HL-60 (cell line): ENCODE measurements at regions not wholly inside any gene's neighbourhood (a gene's known extent, or its start where the extent isn't known, plus 50 kb on each side); places are given as distances from the start of the nearest gene placed in this dataset.

Experiments used
- DNase-seq, 2 experiments: peaks; one replicate each; pipeline ENCODE4 v3.0.0-alpha.2; 2010 to 2020; ENCODE audit warnings: low read depth in 1 of 2, low spot score in 1 of 2
- H3K27ac ChIP-seq: fragments of 250-450 bp; sonication (Bioruptor Pico); replicated peaks from 2 replicates; pipeline ENCODE4 v1.5.1; 2020; ENCODE audit warnings: mild to moderate bottlenecking, moderate library complexity
- H3K27me3 ChIP-seq: fragments of 250-450 bp; sonication (Bioruptor Pico); 2 replicates; pipeline ENCODE4 v1.5.1; 2021; ENCODE audit warnings: mild to moderate bottlenecking, moderate library complexity; ENCODE audit not compliant: insufficient read depth, poor library complexity, severe bottlenecking
- H3K4me3 ChIP-seq: replicated peaks from 2 replicates; pipeline ENCODE4 v1.5.1; 2011; ENCODE audit warnings: mild to moderate bottlenecking, control low read depth, low read length; ENCODE audit not compliant: insufficient read depth
- GABPA ChIP-seq: IDR thresholded peaks from 2 replicates; pipeline ENCODE4 v1.6.1; 2012; ENCODE audit warnings: low read depth
- POLR2AphosphoS5 ChIP-seq: IDR thresholded peaks from 2 replicates; pipeline ENCODE4 v1.6.1; 2012; ENCODE audit warnings: low read depth
- REST ChIP-seq: IDR thresholded peaks from 2 replicates; pipeline ENCODE4 v1.6.1; 2012; ENCODE audit warnings: low read depth; ENCODE audit not compliant: insufficient replicate concordance
- SPI1 ChIP-seq: IDR thresholded peaks from 2 replicates; pipeline ENCODE4 v1.6.1; 2012; ENCODE audit warnings: low read depth, mild to moderate bottlenecking, borderline replicate concordance
- TF ChIP-seq, protein P1 (sequence below): IDR thresholded peaks from one replicate; pipeline ENCODE4 v1.5.1; 2011; ENCODE audit warnings: low read length, control low read depth, inconsistent platforms; ENCODE audit not compliant: insufficient read depth

DNA sequence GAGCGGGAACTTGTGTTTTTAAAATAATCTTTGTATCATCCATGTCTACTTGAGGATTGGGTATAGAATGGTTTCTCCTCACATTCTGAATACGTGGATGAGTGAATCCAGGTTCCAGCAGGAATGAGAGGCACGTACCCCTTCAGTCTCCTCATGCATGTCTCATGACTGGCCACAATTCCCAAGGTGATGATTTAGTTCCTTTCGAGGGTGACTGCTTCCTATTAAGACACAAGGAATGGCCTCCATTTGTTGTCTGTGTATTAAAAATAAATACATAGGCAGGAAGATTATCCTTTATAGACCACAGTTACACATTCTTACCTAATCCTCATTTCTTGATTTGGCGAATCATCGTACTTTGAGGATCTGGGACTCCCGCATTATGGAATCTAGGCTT is 217.0 kb upstream of the LRIG1 start:
- Histone ChIP-seq H3K27ac (no peak overlapping the region), H3K4me3 (no peak overlapping the region), H3K27me3 (no peaks in the 10 kb centered on the region)
- no peak for TF ChIP-seq SPI1
- TF ChIP-seq, protein P1, sequence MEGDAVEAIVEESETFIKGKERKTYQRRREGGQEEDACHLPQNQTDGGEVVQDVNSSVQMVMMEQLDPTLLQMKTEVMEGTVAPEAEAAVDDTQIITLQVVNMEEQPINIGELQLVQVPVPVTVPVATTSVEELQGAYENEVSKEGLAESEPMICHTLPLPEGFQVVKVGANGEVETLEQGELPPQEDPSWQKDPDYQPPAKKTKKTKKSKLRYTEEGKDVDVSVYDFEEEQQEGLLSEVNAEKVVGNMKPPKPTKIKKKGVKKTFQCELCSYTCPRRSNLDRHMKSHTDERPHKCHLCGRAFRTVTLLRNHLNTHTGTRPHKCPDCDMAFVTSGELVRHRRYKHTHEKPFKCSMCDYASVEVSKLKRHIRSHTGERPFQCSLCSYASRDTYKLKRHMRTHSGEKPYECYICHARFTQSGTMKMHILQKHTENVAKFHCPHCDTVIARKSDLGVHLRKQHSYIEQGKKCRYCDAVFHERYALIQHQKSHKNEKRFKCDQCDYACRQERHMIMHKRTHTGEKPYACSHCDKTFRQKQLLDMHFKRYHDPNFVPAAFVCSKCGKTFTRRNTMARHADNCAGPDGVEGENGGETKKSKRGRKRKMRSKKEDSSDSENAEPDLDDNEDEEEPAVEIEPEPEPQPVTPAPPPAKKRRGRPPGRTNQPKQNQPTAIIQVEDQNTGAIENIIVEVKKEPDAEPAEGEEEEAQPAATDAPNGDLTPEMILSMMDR, result no peak
- TF ChIP-seq REST, result no peak
- no peak for TF ChIP-seq GABPA
- TF ChIP-seq POLR2AphosphoS5, result no peak
- no peak for DNase-seq

GRCh38 chr3:66719796-66720356 is 219.1 kb upstream of the LRIG1 start:
- Histone ChIP-seq H3K4me3 (no peak overlapping the region), H3K27me3 (no peaks in the 10 kb centered on the region), H3K27ac (no peak overlapping the region)
- DNase-seq, result no peak
- TF ChIP-seq REST (no peak), POLR2AphosphoS5 (no peak), SPI1 (no peak), GABPA (no peak)
- TF ChIP-seq, protein P1, result no peak

DNA sequence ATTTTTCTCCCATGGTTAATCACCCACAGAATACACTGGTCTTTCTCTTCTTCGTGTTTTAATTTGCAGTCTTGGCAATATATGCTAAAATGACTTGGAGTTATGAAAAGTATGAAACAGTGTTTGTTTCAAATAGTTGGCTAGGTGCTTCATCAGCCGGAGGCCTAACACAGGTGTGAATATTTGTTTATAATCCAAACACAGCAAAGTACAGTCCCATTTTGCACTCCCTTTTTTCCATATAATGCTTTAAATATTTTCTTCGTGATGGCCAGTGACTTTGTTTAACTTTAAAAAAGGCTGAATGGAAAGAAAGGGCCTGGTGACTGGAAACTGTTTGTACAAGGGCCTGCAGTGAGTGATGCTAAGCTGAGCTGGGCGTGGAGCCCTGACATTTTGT is 219.7 kb upstream of the LRIG1 start:
- H3K4me3 ChIP-seq, result no peak overlapping the region
- DNase-seq, result no peak

More for the DNA sequence above, 219.7 kb upstream of the LRIG1 start:
- H3K27me3 ChIP-seq, result no peaks in the 10 kb centered on the region
- no peak for TF ChIP-seq REST
- TF ChIP-seq GABPA, result no peak
- no peak for TF ChIP-seq POLR2AphosphoS5
- TF ChIP-seq, protein P1, result no peak
- no peak for TF ChIP-seq SPI1
- H3K27ac ChIP-seq, result no peak overlapping the region
